WTC11 (cell line): ENCODE measurements at regions not wholly inside any gene's neighbourhood (a gene's known extent, or its start where the extent isn't known, plus 50 kb on each side); places are given as distances from the start of the nearest gene placed in this dataset.

ENCODE experiments used
- ATAC-seq: fragments of 200-7000 bp; cut with Tn5 transposase; 2 replicates; pipeline ENCODE4 v1.10.0; 2021; ENCODE audit warnings: mild to moderate bottlenecking, moderate library complexity
- CTCF ChIA-PET: fragments of 300-600 bp; sonication (Branson Sonifier 250); formaldehyde crosslinking; loops from one replicate; lab custom pipeline; 2021; ENCODE audit warnings: antibody characterized with exemption; lab: Charles Lee
- POLR2A ChIA-PET: fragments of 350-600 bp; sonication (Branson Sonifier 250); formaldehyde crosslinking; loops from one replicate; lab custom pipeline; 2021; ENCODE audit warnings: antibody characterized with exemption; lab: Charles Lee
- DNase-seq: peaks from one replicate; pipeline ENCODE4 v3.0.0; 2021; ENCODE audit warnings: low spot score
- H3K27ac Mint-ChIP-seq: 2 replicates; pipeline ENCODE4 v1.8.0; 2021; ENCODE audit warnings: mixed read lengths
- H3K27me3 Mint-ChIP-seq: 2 replicates; pipeline ENCODE4 v1.8.0; 2021; ENCODE audit warnings: low read depth, mild to moderate bottlenecking, moderate library complexity, mixed read lengths
- H3K36me3 Mint-ChIP-seq: 2 replicates; pipeline ENCODE4 v1.8.0; 2021; ENCODE audit warnings: mixed read lengths
- H3K4me1 Mint-ChIP-seq: 2 replicates; pipeline ENCODE4 v1.8.0; 2022; ENCODE audit warnings: mixed read lengths
- H3K4me3 Mint-ChIP-seq: 2 replicates; pipeline ENCODE4 v1.8.0; 2021; ENCODE audit warnings: mild to moderate bottlenecking, moderate library complexity, mixed read lengths
- H3K9me3 Mint-ChIP-seq: 2 replicates; pipeline ENCODE4 v1.8.0; 2021; ENCODE audit warnings: mixed read lengths
- AR ChIP-seq: fragments of 250-450 bp; sonication (Bioruptor Pico); IDR thresholded peaks from 2 replicates; pipeline ENCODE4 v1.9.0; 2021; ENCODE audit warnings: mild to moderate bottlenecking
- ATF1 ChIP-seq: sonication (generic); formaldehyde crosslinking; IDR thresholded peaks from 2 replicates; pipeline ENCODE4 v1.8.1; 2023; ENCODE audit warnings: mild to moderate bottlenecking, moderate library complexity, missing genetic modification reagents
- EMX1 ChIP-seq: fragments of 250-450 bp; sonication (Bioruptor Pico); IDR thresholded peaks from 2 replicates; pipeline ENCODE4 v1.8.0; 2021; ENCODE audit warnings: mild to moderate bottlenecking
- ETV6 ChIP-seq: sonication (generic); formaldehyde crosslinking; IDR thresholded peaks from 2 replicates; pipeline ENCODE4 v1.8.1; 2022; ENCODE audit warnings: mild to moderate bottlenecking, missing genetic modification reagents
- GRHL2 ChIP-seq: fragments of 250-450 bp; sonication (Bioruptor Pico); IDR thresholded peaks from 2 replicates; pipeline ENCODE4 v1.8.0; 2022; ENCODE audit warnings: mild to moderate bottlenecking, moderate library complexity; ENCODE audit not compliant: insufficient replicate concordance, severe bottlenecking
- HMGXB4 ChIP-seq: sonication (generic); formaldehyde crosslinking; IDR thresholded peaks from 2 replicates; pipeline ENCODE4 v1.8.1; 2023; ENCODE audit warnings: mild to moderate bottlenecking, moderate library complexity, missing genetic modification reagents
- JUN ChIP-seq: sonication (generic); formaldehyde crosslinking; IDR thresholded peaks from 2 replicates; pipeline ENCODE4 v1.8.0; 2023; ENCODE audit warnings: mild to moderate bottlenecking, missing genetic modification reagents
- KAT7 ChIP-seq: sonication (generic); formaldehyde crosslinking; IDR thresholded peaks from 2 replicates; pipeline ENCODE4 v1.8.1; 2023; ENCODE audit warnings: missing genetic modification reagents, mild to moderate bottlenecking, borderline replicate concordance
- MAX ChIP-seq: sonication (generic); formaldehyde crosslinking; IDR thresholded peaks from 2 replicates; pipeline ENCODE4 v1.8.0; 2022; ENCODE audit warnings: mild to moderate bottlenecking, missing genetic modification reagents
- NR3C1 ChIP-seq: sonication (generic); formaldehyde crosslinking; conservative IDR thresholded peaks from 2 replicates; pipeline ENCODE4 v1.8.1; 2023; ENCODE audit warnings: low read depth, mild to moderate bottlenecking, missing genetic modification reagents
- RELA ChIP-seq: sonication (generic); formaldehyde crosslinking; IDR thresholded peaks from 2 replicates; pipeline ENCODE4 v1.8.1; 2022; ENCODE audit warnings: missing genetic modification reagents, mild to moderate bottlenecking, borderline replicate concordance
- USF2 ChIP-seq: sonication (generic); formaldehyde crosslinking; IDR thresholded peaks from 2 replicates; pipeline ENCODE4 v1.8.1; 2023; ENCODE audit warnings: mild to moderate bottlenecking, missing genetic modification reagents, moderate library complexity
- ZNF317 ChIP-seq: sonication (generic); formaldehyde crosslinking; IDR thresholded peaks from 2 replicates; pipeline ENCODE4 v1.8.1; 2023; ENCODE audit warnings: low read depth, mild to moderate bottlenecking, moderate library complexity, missing genetic modification reagents, borderline replicate concordance
- ZNF423 ChIP-seq: fragments of 250-450 bp; sonication (Bioruptor Pico); IDR thresholded peaks from 2 replicates; pipeline ENCODE4 v2.1.2; 2022; ENCODE audit warnings: mild to moderate bottlenecking, moderate library complexity
- TF ChIP-seq, protein P1 (sequence below): sonication (generic); formaldehyde crosslinking; IDR thresholded peaks from 2 replicates; pipeline ENCODE4 v1.8.0; 2022; ENCODE audit warnings: missing genetic modification reagents

- ChIA-PET POLR2A (no interaction called here), CTCF (interaction anchor here (2.0 kb wide), 1 partner anchor 16 kb away, joined by 9 read pairs; no protein-coding TSS in a partner anchor)
- DNase-seq = no peak
- no peak for ATAC-seq
- no peak overlapping the region for H3K4me3 Mint-ChIP-seq
- H3K4me1 Mint-ChIP-seq = peaks cover 15% of the 10 kb centered on the region
- TF ChIP-seq EMX1 (no peak), RELA (CRISPR knock-in tag) (no peak), KAT7 (CRISPR knock-in tag) (no peak), GRHL2 (CRISPR knock-in tag) (no peak), MAX (no peak), ZNF423 (CRISPR knock-in tag) (no peak), USF2 (no peak)
- peaks cover 5% of the 10 kb centered on the region for H3K27me3 Mint-ChIP-seq
- H3K27ac Mint-ChIP-seq = no peak overlapping the region
- H3K9me3 Mint-ChIP-seq = peaks cover 5% of the 10 kb centered on the region
- H3K36me3 Mint-ChIP-seq = no peaks in the 10 kb centered on the region
These were observed 88.0 kb downstream of the EDN3 start for GRCh38 chr20:59388402-59388801.

DNA sequence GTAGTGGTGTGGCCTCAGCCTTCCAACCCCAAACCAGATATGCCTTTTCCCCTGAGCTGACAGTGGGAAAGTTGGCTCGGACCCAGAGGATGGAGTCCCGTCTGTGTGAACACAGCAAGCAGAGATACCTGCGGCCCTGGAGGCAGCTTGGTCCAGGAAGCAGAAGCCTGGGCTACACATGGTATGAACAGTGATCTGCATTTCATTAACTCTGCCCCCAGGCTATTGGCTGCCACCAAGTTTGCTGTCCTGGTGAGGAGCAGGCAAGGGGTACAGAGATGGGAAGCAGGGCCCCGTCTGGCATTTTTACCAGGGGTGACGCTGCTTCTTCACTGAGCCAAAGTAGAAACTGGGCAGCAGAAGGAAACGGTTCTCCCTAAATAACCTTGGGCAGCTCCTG lies 90.0 kb downstream of the EDN3 start:
- no peaks in the 10 kb centered on the region for H3K36me3 Mint-ChIP-seq
- no peak overlapping the region for H3K4me3 Mint-ChIP-seq
- ATAC-seq = no peak
- no peak for DNase-seq
- peaks cover 5% of the 10 kb centered on the region for H3K27me3 Mint-ChIP-seq
- TF ChIP-seq ZNF317 (CRISPR knock-in tag) = no peak
- TF ChIP-seq JUN = no peak
- TF ChIP-seq AR = no peak
- TF ChIP-seq ATF1 = no peak
- no peak for TF ChIP-seq NR3C1
- TF ChIP-seq, protein P1, sequence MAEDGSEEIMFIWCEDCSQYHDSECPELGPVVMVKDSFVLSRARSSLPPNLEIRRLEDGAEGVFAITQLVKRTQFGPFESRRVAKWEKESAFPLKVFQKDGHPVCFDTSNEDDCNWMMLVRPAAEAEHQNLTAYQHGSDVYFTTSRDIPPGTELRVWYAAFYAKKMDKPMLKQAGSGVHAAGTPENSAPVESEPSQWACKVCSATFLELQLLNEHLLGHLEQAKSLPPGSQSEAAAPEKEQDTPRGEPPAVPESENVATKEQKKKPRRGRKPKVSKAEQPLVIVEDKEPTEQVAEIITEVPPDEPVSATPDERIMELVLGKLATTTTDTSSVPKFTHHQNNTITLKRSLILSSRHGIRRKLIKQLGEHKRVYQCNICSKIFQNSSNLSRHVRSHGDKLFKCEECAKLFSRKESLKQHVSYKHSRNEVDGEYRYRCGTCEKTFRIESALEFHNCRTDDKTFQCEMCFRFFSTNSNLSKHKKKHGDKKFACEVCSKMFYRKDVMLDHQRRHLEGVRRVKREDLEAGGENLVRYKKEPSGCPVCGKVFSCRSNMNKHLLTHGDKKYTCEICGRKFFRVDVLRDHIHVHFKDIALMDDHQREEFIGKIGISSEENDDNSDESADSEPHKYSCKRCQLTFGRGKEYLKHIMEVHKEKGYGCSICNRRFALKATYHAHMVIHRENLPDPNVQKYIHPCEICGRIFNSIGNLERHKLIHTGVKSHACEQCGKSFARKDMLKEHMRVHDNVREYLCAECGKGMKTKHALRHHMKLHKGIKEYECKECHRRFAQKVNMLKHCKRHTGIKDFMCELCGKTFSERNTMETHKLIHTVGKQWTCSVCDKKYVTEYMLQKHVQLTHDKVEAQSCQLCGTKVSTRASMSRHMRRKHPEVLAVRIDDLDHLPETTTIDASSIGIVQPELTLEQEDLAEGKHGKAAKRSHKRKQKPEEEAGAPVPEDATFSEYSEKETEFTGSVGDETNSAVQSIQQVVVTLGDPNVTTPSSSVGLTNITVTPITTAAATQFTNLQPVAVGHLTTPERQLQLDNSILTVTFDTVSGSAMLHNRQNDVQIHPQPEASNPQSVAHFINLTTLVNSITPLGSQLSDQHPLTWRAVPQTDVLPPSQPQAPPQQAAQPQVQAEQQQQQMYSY (CRISPR knock-in tag) = no peak
- no peak for TF ChIP-seq ETV6 (CRISPR knock-in tag)
- no peak for TF ChIP-seq HMGXB4
- ChIA-PET CTCF (interaction anchor here (0.9 kb wide), 1 partner anchor 65 kb away, joined by 3 read pairs; no protein-coding TSS in a partner anchor), POLR2A (no interaction called here)
- H3K27ac Mint-ChIP-seq = no peak overlapping the region
- H3K4me1 Mint-ChIP-seq = peaks cover 13% of the 10 kb centered on the region
- H3K9me3 Mint-ChIP-seq = peaks cover 5% of the 10 kb centered on the region
